GM18870 (cell line): ENCODE measurements at regions not wholly inside any gene's neighbourhood (a gene's known extent, or its start where the extent isn't known, plus 50 kb on each side); places are given as distances from the start of the nearest gene placed in this dataset.
"Not testable (repeated sequence)": the region's sequence is repeated elsewhere in the genome, so short reads cannot be mapped to it uniquely, and the experiment has no call there.

ENCODE experiments used
- ATAC-seq: cut with Tn5 transposase; IDR thresholded peaks from one replicate; pipeline ENCODE4 v1.9.1; 2021; ENCODE audit warnings: moderate library complexity; ENCODE audit not compliant: unreplicated experiment

DNA sequence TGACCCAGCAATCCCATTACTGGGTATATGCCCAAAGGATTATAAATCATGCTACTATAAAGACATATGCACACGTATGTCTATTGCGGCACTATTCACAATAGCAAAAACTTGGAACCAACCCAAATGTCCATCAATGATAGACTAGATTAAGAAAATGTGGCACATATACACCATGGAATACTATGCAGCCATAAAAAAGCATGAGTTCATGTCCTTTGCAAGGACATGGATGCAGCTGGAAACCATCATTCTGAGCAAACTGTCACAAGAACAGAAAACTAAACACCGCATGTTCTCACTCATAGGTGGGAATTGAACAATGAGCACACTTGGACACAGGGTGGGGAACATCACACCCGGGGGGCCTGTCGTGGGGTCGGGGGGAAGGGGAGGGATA lies 80.1 kb upstream of the TMEM170B start:
- ATAC-seq, result not testable (repeated sequence)

GRCh38 chr6:11452106-11452505 lies 85.4 kb upstream of the TMEM170B start:
- not testable (repeated sequence) for ATAC-seq

DNA sequence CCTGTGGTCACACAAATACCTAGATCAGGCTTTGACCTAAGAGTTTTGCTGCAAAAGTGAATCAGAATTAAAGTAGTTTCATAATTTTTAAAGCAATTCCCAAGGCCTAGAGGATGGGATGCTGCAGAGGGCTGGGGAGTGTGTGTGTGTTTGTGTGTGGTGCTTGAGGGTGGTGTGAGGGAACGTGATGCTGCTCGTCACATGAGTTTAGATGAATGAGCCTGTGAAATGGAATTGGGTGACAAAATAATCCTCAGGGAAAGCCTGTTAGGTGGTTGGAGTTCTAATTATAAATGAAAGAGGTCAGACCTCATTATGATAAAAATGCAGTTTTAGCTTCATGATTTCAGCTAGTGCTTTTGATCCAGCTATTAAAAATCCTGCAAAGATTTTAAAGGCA lies 87.5 kb upstream of the TMEM170B start:
- ATAC-seq, result no peak

GRCh38 chr6:11449408-11449807 lies 88.1 kb upstream of the TMEM170B start:
- ATAC-seq, result no peak

DNA sequence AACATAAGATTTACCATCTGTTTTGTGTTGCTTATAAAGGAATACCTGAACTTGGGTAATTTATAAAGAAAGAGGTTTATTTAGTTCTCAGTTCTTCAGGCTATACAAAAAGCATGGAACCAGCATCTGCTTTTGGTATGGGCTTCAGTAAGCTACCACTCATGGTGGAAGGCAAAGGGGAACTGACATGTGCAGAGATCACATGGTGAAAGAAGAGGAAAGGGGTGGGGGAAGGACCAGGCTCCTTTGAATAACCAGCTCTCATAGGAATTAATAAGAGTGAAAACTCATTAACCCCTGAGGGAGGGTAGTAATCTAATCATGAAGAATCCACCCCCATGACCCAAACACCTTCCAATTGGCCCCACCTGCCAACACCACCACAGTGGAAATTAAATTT lies 89.5 kb upstream of the TMEM170B start:
- no peak for ATAC-seq

- no peak for ATAC-seq
Measured at GRCh38 chr6:11447265-11447664, 90.3 kb upstream of the TMEM170B start.

DNA sequence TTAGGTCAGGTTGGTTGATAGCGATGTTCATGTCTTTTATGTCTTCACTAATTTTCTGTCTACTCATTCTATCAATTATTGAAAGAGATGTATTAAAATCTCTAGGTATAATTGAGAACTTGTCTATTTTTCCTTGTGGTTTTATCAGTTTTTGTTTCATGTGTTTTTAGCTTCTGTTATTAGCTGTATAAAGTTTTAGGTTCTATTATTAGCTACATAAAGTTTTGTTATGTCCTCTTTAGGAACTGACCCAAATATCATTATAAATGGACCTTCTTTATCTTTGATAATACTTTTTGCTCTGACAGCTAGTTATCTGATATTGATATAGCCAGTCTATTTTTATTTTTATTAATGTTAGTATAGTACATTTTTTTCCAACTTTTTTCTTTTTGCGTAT lies 92.4 kb upstream of the TMEM170B start:
- ATAC-seq, result peak; percentile 13

DNA sequence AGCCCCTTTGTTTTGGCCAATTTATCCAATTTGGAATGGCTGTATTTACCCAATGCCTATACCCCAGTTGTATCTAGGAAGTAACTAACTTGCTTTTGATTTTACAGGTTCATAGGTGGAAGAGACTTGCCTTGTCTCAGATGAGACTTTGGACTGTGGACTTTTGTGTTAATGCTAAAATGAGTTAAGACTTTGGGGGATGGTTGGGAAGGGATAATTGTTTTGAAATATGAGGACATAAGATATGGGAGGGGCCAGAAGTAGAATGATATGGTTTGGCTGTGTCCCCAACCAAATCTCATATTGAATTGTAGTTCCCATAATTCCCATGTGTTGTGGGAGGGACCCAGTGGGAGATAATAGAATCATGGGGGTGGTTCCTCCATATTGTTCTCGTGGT lies 94.4 kb upstream of the TMEM170B start:
- not testable (repeated sequence) for ATAC-seq

DNA sequence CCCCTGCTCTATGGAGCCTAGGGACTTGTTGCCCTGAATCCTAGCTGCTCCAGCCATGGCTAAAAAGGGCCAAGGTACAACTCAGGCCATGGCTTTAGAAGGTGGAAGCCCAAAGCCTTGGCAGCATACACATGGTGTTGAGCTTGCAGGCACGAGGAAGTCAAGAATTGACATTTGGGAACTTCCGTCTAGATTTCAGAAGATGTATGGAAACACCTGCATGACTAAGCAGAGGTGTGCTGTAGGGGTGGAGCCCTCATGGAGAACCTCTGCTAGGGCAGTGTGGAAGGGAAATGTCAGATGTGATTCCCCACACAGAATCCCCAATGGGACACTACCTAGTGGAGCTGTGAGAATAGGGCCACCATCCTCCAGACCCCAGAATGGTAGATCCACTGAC lies 95.1 kb upstream of the TMEM170B start:
- ATAC-seq, result no peak

DNA sequence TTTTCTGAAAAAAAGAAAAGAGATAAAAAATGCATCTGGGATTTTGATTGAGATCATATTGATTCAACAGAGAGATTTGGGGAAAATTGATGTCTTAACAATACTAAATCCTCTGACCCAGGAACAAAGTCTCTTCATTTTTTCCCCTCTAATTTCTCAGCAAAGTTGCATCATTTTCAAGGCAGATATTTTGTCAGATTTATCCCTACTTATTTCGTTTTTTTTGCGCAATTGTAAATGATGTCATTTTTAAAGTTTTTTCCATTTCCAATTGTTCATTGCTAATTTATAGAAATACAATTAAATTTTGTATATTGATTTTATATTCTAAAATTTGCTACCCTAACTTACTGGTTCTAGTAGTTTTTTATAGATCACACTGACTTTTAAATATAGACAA lies 97.7 kb upstream of the TMEM170B start:
- ATAC-seq, result no peak

DNA sequence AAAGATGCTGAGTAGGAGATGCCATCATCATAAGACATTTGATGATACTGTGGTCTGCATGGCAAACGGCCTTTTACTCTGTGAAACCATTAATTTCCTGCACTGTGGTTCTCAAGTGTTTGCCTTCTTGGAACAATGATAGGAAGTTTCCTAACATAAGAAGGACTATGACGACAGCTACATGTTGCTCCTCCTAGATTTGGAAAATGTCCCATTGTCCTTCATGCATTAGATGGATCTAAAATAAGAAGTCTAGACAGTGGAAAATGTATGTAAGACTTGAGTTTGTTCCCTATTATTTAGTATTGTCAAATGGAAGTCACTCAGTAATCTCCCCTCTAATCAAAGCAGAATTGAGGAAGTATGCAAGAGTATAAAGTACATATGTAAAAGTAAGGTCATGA lies 98.5 kb upstream of the TMEM170B start:
- ATAC-seq, result no peak

DNA sequence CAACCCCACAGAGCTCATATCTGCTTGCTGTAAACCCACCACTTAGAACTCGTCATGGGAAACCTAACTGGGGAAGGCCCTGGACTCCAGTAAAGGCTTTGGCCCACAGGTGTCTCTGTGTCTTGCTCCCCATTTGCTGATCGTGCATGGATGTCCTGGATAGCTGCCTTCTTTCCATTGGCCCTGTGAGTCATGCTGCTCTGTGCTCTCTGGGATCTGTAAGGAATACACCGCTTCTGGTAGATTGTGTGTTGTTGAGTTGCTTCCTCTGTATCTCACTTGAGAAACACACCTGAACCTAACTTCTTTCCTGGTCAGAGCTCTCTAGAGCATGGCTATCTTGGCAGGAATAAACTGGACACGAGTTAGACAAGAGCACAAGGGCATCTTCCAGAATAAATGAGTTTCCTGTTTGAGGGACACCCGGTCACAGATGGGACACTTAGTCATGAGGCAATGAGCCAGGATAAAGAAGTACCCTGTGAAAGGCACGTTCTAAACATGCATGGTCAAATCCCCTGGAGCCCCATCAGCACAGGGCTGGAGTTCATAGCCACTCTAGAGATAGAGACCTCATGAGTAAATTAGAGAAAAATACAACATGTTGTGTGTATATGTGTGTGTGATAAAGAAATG lies 99.6 kb upstream of the TMEM170B start:
- no peak for ATAC-seq

- no peak for ATAC-seq
Measured at GRCh38 chr6:11436508-11437096, 100.9 kb upstream of the TMEM170B start.

DNA sequence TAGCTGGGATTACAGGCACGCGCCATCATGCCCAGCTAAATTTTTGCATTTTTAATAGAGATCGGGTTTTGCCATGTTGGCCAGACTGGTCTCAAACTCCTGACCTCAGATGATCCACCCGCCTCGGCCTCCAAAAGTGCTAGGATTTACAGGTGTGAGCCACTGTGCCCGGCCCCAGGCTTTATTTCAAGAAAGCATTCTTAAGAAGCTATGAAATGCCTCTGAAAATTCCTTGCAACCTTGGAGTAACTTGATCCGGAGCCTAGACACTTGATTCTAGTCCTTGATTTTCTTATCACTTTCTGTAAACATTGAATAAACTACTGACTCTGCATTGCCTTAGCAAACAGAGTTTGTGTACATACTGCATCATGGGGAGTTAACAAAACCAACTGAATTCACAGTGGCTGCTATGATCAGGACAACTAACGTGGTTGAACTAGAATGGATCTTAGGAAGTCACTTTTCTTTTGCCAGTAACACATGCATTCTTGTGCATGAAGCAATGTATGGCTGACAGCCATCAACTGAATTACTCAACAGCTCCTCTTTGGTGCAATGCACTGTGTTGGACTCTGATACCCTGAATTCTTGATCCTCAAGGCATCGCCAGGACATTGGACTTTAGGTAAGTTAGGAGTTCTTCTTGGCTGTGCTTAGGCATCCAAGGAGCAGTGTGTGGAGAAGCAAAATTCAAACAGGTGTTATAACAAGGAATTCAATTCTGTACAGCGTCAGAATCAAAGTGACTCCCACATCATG lies 102.8 kb upstream of the TMEM170B start:
- no peak for ATAC-seq

GRCh38 chr6:11433860-11434259 lies 103.7 kb upstream of the TMEM170B start:
- ATAC-seq, result no peak

- no peak for ATAC-seq
Measured at GRCh38 chr6:11432713-11433450, 104.7 kb upstream of the TMEM170B start.

DNA sequence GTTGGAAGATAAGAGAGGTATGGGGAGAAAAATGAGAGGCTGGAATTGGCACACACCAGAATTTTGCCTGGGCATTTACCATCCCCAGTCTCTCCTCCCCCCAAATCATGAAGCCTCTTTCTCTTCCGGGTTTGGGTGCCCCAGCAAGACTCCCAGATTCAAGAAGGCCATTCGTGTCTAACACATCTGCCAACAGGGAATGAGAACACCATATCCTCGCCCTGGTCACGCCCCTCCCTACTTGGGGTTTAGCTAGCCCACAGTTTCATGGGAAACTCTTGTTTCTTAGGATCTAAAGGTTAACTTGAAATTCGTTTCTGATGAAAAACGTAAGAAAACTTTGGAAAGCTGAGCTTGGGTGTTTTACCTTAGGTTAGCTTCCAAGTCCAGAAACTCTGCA lies 105.5 kb upstream of the TMEM170B start:
- no peak for ATAC-seq

GRCh38 chr6:11431455-11431937 lies 106.1 kb upstream of the TMEM170B start:
- ATAC-seq, result no peak

- no peak for ATAC-seq
Measured at GRCh38 chr6:11430036-11430435, 107.5 kb upstream of the TMEM170B start.

DNA sequence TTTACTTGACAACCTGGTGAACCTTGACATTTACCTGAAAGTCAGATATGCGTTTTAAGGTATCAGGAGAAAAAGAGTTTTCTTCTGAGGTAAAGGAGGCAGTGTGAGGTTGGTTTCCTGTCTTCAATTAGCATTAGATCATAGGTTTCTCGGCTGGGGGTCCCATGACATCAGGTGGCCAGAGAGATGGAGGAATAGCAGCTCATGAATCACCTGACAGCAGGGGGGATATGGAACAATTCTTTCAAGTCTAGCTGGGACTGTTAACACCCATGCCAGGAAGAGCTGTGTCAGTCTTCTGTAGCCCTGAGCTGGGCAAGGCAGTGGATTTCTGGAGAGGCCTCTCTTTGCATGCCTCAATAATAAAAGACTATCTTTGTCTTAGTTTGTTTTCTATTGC lies 108.0 kb upstream of the TMEM170B start:
- ATAC-seq, result no peak

GRCh38 chr6:11428895-11429294 lies 108.7 kb upstream of the TMEM170B start:
- ATAC-seq, result peak; percentile 65
